NCI-H146 (cell line): ENCODE measurements at regions not wholly inside any gene's neighbourhood (a gene's known extent, or its start where the extent isn't known, plus 50 kb on each side); places are given as distances from the start of the nearest gene placed in this dataset.

Experiments used
- DNase-seq: peaks from one replicate; lab custom pipeline; 2025; lab: John Stamatoyannopoulos, UW

- no peak for DNase-seq
Observed at GRCh38 chr5:116686438-116686837, 111.8 kb upstream of the SEMA6A start.

- DNase-seq: no peak
Observed at GRCh38 chr5:116685931-116686330, 111.3 kb upstream of the SEMA6A start.

GRCh38 chr5:116685069-116685468 is 110.4 kb upstream of the SEMA6A start:
- no peak for DNase-seq

- no peak for DNase-seq
Observed at GRCh38 chr5:116681334-116682013, 106.9 kb upstream of the SEMA6A start.

- no peak for DNase-seq
Observed at GRCh38 chr5:116675626-116675910, 100.9 kb upstream of the SEMA6A start.

- no peak for DNase-seq
Observed at GRCh38 chr5:116674881-116675625, 100.4 kb upstream of the SEMA6A start.

GRCh38 chr5:116673453-116673852 is 98.8 kb upstream of the SEMA6A start:
- no peak for DNase-seq

GRCh38 chr5:116672203-116672602 is 97.6 kb upstream of the SEMA6A start:
- DNase-seq: no peak

GRCh38 chr5:116671211-116671736 is 96.7 kb upstream of the SEMA6A start:
- DNase-seq: no peak

- DNase-seq: no peak
Observed at GRCh38 chr5:116669261-116670031, 94.8 kb upstream of the SEMA6A start.

- no peak for DNase-seq
Observed at GRCh38 chr5:116668390-116668789, 93.8 kb upstream of the SEMA6A start.

- DNase-seq: no peak
Observed at GRCh38 chr5:116666901-116667300, 92.3 kb upstream of the SEMA6A start.

GRCh38 chr5:116664988-116665387 is 90.4 kb upstream of the SEMA6A start:
- DNase-seq: no peak

GRCh38 chr5:116663081-116663480 is 88.5 kb upstream of the SEMA6A start:
- no peak for DNase-seq

GRCh38 chr5:116661419-116661818 is 86.8 kb upstream of the SEMA6A start:
- no peak for DNase-seq

- DNase-seq: no peak
Observed at GRCh38 chr5:116660929-116661328, 86.3 kb upstream of the SEMA6A start.

GRCh38 chr5:116658830-116659229 is 84.2 kb upstream of the SEMA6A start:
- no peak for DNase-seq

GRCh38 chr5:116658141-116658540 is 83.5 kb upstream of the SEMA6A start:
- DNase-seq: no peak

- DNase-seq: no peak
Observed at GRCh38 chr5:116655431-116655830, 80.8 kb upstream of the SEMA6A start.

- DNase-seq: no peak
Observed at GRCh38 chr5:116654925-116655324, 80.3 kb upstream of the SEMA6A start.

- no peak for DNase-seq
Observed at GRCh38 chr5:116652903-116653302, 78.3 kb upstream of the SEMA6A start.

GRCh38 chr5:116652196-116652729 is 77.6 kb upstream of the SEMA6A start:
- DNase-seq: no peak

GRCh38 chr5:116651653-116652052 is 77.0 kb upstream of the SEMA6A start:
- no peak for DNase-seq
